Mucosa of rectum (tissue), 2 donors: ENCODE measurements at regions not wholly inside any gene's neighbourhood (a gene's known extent, or its start where the extent isn't known, plus 50 kb on each side); places are given as distances from the start of the nearest gene placed in this dataset.

Experiments used
- H3K27ac ChIP-seq, 2 donors: one replicate each; pipeline ENCODE4 v1.7.0; 2013; ENCODE audit warnings: inconsistent platforms in 2 of 2, low read depth in 2 of 2, low read length in 2 of 2
- H3K27me3 ChIP-seq, 2 donors: one replicate each; pipeline ENCODE4 v1.7.0; 2013; ENCODE audit warnings: low read length in 2 of 2; ENCODE audit not compliant: control insufficient read depth in 2 of 2, insufficient read depth in 2 of 2
- H3K36me3 ChIP-seq, 2 donors: one replicate each; pipeline ENCODE4 v1.7.0; 2013; ENCODE audit warnings: low read length in 2 of 2; ENCODE audit not compliant: control insufficient read depth in 2 of 2, insufficient read depth in 2 of 2
- H3K4me1 ChIP-seq, 2 donors: one replicate each; pipeline ENCODE4 v1.7.0; 2013; ENCODE audit warnings: low read length in 2 of 2, mild to moderate bottlenecking in 1 of 2; ENCODE audit not compliant: control insufficient read depth in 2 of 2, insufficient read depth in 2 of 2
- H3K4me3 ChIP-seq, 2 donors: one replicate each; pipeline ENCODE4 v1.7.0; 2013; ENCODE audit warnings: low read length in 2 of 2
- H3K9ac ChIP-seq, 2 donors: one replicate each; pipeline ENCODE4 v1.7.0; 2013; ENCODE audit warnings: low read length in 2 of 2, low read depth in 1 of 2, mild to moderate bottlenecking in 1 of 2
- H3K9me3 ChIP-seq, 2 donors: one replicate each; pipeline ENCODE4 v1.7.0; 2013; ENCODE audit warnings: low read length in 2 of 2; ENCODE audit not compliant: control insufficient read depth in 2 of 2
- donor health status: healthy.
- donor health status: Normal muscosa, but diverticular disease.

GRCh38 chr2:236503100-236503499, 66.5 kb upstream of the ACKR3 start:
- H3K9ac ChIP-seq = no peak overlapping the region
- no peak overlapping the region for H3K27ac ChIP-seq
- H3K27me3 ChIP-seq = peaks cover 0 to 8% of the 10 kb centered on the region in 2 donors
- no peaks in the 10 kb centered on the region for H3K4me1 ChIP-seq
- H3K9me3 ChIP-seq = no peaks in the 10 kb centered on the region
- H3K4me3 ChIP-seq = no peak overlapping the region
- H3K36me3 ChIP-seq = no peaks in the 10 kb centered on the region

DNA sequence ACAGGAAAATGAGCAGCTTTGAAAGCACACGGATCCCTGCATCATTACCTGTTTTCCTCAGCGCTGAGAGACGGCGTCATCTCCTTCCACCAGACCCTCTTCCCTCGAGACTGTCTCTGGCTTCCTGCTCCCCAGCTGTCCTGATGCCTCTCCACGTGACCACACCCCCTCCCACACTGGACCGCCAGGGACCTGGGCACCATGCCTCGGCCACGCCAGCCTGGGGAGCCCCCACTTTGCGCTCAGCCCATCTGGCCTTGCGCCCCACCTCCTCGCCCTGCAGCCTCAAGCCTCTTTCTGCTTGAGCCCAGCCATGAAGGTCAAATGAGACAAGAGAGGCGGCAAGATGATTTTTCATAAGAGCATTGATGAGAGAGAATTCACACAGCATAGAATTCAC, 66.0 kb upstream of the ACKR3 start:
- no peak overlapping the region for H3K27ac ChIP-seq
- no peak overlapping the region for H3K9ac ChIP-seq
- no peak overlapping the region for H3K4me3 ChIP-seq
- no peaks in the 10 kb centered on the region for H3K9me3 ChIP-seq
- no peaks in the 10 kb centered on the region for H3K4me1 ChIP-seq
- H3K36me3 ChIP-seq = no peaks in the 10 kb centered on the region
- peaks cover 0 to 10% of the 10 kb centered on the region in 2 donors for H3K27me3 ChIP-seq

GRCh38 chr2:236505041-236505440, 64.6 kb upstream of the ACKR3 start:
- H3K4me3 ChIP-seq = no peak overlapping the region
- no peaks in the 10 kb centered on the region for H3K36me3 ChIP-seq
- no peaks in the 10 kb centered on the region for H3K4me1 ChIP-seq
- H3K9ac ChIP-seq = no peak overlapping the region
- no peaks in the 10 kb centered on the region for H3K9me3 ChIP-seq
- no peak overlapping the region for H3K27ac ChIP-seq
- H3K27me3 ChIP-seq = peaks cover 0 to 10% of the 10 kb centered on the region in 2 donors

GRCh38 chr2:236505648-236506047, 64.0 kb upstream of the ACKR3 start:
- Histone ChIP-seq H3K9ac (no peak overlapping the region), H3K4me3 (no peak overlapping the region)

GRCh38 chr2:236507393-236508085, 62.1 kb upstream of the ACKR3 start:
- H3K9ac ChIP-seq = no peak overlapping the region
- no peaks in the 10 kb centered on the region for H3K36me3 ChIP-seq
- H3K27ac ChIP-seq = no peak overlapping the region
- H3K27me3 ChIP-seq = peaks cover 0 to 10% of the 10 kb centered on the region in 2 donors
- peak overlapping the region; percentile 4 to 54 for H3K4me3 ChIP-seq
- no peaks in the 10 kb centered on the region for H3K4me1 ChIP-seq
- no peaks in the 10 kb centered on the region for H3K9me3 ChIP-seq

More at GRCh38 chr2:236505648-236506047, 64.0 kb upstream of the ACKR3 start:
- no peaks in the 10 kb centered on the region for H3K36me3 ChIP-seq
- no peaks in the 10 kb centered on the region for H3K9me3 ChIP-seq
- H3K27me3 ChIP-seq = peaks cover 0 to 10% of the 10 kb centered on the region in 2 donors
- no peak overlapping the region for H3K27ac ChIP-seq
- H3K4me1 ChIP-seq = no peaks in the 10 kb centered on the region

GRCh38 chr2:236508466-236508865, 61.2 kb upstream of the ACKR3 start:
- no peaks in the 10 kb centered on the region for H3K36me3 ChIP-seq
- H3K4me1 ChIP-seq = no peaks in the 10 kb centered on the region
- no peak overlapping the region for H3K4me3 ChIP-seq
- H3K9me3 ChIP-seq = no peaks in the 10 kb centered on the region
- peaks cover 0 to 10% of the 10 kb centered on the region in 2 donors for H3K27me3 ChIP-seq
- H3K9ac ChIP-seq = no peak overlapping the region
- H3K27ac ChIP-seq = no peak overlapping the region

DNA sequence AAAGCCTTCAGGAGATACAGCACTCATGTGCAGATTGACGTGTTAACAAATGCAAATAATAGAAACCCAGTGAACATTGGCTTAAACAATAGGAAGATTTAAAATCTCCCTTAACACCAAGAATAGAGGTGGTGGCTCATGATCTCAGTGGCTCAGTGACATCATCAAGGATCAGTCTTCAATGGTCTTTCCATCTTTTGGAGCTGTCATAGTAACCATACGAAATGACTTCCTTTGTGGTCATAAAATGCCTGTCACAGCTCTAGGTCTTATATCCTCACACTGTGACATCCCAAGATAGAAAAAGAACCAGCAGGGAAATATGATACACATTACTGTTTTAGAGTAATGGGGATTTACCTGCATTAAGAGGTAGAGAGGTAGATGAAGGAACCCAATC, 59.6 kb upstream of the ACKR3 start:
- peaks cover 0 to 10% of the 10 kb centered on the region in 2 donors for H3K27me3 ChIP-seq
- no peaks in the 10 kb centered on the region for H3K36me3 ChIP-seq
- H3K27ac ChIP-seq = no peak overlapping the region
- no peak overlapping the region for H3K9ac ChIP-seq
- H3K4me1 ChIP-seq = no peaks in the 10 kb centered on the region
- no peaks in the 10 kb centered on the region for H3K9me3 ChIP-seq
- H3K4me3 ChIP-seq = no peak overlapping the region

GRCh38 chr2:236511266-236511665, 58.4 kb upstream of the ACKR3 start:
- no peak overlapping the region for H3K9ac ChIP-seq
- no peaks in the 10 kb centered on the region for H3K4me1 ChIP-seq
- H3K4me3 ChIP-seq = no peak overlapping the region
- H3K9me3 ChIP-seq = no peaks in the 10 kb centered on the region
- H3K27me3 ChIP-seq = peaks cover 0 to 10% of the 10 kb centered on the region in 2 donors
- no peaks in the 10 kb centered on the region for H3K36me3 ChIP-seq
- no peak overlapping the region for H3K27ac ChIP-seq

DNA sequence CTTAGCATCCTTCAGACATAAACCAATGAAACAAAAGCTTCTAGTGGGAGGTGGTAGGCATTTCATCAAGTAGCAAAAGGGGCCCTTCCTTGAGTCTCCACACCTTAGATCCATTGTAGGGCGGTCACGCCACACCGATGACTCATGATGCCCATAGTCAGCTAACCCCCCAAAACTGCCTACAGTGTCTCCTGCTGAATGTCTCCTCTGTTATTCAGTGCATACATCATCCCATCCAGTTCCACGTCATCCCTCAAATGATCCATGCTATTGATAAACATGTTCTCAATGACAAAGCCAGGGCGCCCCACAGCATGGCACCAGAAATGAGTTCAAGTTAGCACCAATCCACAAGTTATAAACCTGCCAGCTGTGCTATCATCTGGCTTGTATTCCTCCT, 57.4 kb upstream of the ACKR3 start:
- Histone ChIP-seq H3K4me1 (no peaks in the 10 kb centered on the region), H3K36me3 (no peaks in the 10 kb centered on the region), H3K4me3 (no peak overlapping the region), H3K27me3 (peaks cover 0 to 7% of the 10 kb centered on the region in 2 donors), H3K27ac (no peak overlapping the region), H3K9me3 (no peaks in the 10 kb centered on the region), H3K9ac (no peak overlapping the region)

DNA sequence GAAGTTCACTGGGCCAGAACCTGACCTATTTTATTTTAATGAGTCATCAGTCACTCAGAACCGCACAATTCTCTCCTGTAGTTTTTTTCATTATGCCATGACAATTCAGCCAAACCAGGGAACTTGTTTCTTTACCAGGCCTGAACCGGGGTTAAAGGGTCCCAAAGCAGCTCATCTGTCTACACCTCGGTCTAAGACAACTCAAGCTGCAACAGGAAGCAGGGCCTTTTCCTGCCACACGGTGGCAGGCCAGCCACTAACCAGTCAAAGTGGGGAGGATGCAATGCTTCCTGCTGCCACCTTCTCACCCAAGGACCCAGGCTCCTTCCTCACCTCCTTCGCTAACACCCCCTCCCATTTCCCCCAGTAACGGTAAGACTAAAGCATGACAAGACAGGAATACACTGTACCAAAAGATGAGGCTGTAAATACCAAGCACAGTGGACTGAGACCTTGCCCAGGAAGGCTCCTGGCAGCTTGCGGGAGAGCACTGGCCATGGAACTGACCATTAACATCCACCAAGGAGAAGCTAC, 56.7 kb upstream of the ACKR3 start:
- Histone ChIP-seq H3K36me3 (no peaks in the 10 kb centered on the region), H3K9me3 (no peaks in the 10 kb centered on the region), H3K4me1 (no peaks in the 10 kb centered on the region), H3K9ac (no peak overlapping the region), H3K4me3 (no peak overlapping the region), H3K27me3 (peaks cover 0 to 3% of the 10 kb centered on the region in 2 donors), H3K27ac (no peak overlapping the region)
